HepG2 (cell line): ENCODE measurements at regions not wholly inside any gene's neighbourhood (a gene's known extent, or its start where the extent isn't known, plus 50 kb on each side); places are given as distances from the start of the nearest gene placed in this dataset.

Experiments
- CBX2 ChIP-seq, 2 experiments: fragments of 200-600 bp in 1 of 2; sonication (generic); formaldehyde crosslinking in 1 of 2; IDR thresholded peaks; 2 replicates each; pipeline versions ENCODE4 v1.7.0 to v1.8.1; 2018 to 2022; ENCODE audit warnings: low read depth in 2 of 2, low read length in 1 of 2, mild to moderate bottlenecking in 1 of 2, missing genetic modification reagents in 1 of 2
- CHCHD3 ChIP-seq: sonication (generic); formaldehyde crosslinking; IDR thresholded peaks from 2 replicates; pipeline ENCODE4 v1.8.0; 2022; ENCODE audit warnings: mild to moderate bottlenecking, missing genetic modification reagents, moderate library complexity
- MXD3 ChIP-seq: IDR thresholded peaks from 2 replicates; pipeline ENCODE4 v1.6.1; 2016; ENCODE audit warnings: mild to moderate bottlenecking, missing biosample characterization, missing genetic modification reagents
- PITX1 ChIP-seq: sonication (generic); formaldehyde crosslinking; IDR thresholded peaks from 2 replicates; pipeline ENCODE4 v1.5.1; 2020; ENCODE audit warnings: mild to moderate bottlenecking, missing genetic modification reagents
- ZFYVE20 ChIP-seq: sonication (generic); formaldehyde crosslinking; IDR thresholded peaks from 2 replicates; pipeline ENCODE4 v1.8.0; 2023; ENCODE audit warnings: low read depth, mild to moderate bottlenecking, moderate library complexity, missing genetic modification reagents, borderline replicate concordance
- ZNF142 ChIP-seq: sonication (generic); formaldehyde crosslinking; IDR thresholded peaks from 2 replicates; pipeline ENCODE4 v1.4.0; 2020; ENCODE audit warnings: missing genetic modification reagents
- ZNF407 ChIP-seq: sonication (generic); formaldehyde crosslinking; IDR thresholded peaks from one replicate; pipeline ENCODE4 v1.5.1; 2020; ENCODE audit warnings: mild to moderate bottlenecking, missing genetic modification reagents; ENCODE audit errors: not compliant biosample characterization

DNA sequence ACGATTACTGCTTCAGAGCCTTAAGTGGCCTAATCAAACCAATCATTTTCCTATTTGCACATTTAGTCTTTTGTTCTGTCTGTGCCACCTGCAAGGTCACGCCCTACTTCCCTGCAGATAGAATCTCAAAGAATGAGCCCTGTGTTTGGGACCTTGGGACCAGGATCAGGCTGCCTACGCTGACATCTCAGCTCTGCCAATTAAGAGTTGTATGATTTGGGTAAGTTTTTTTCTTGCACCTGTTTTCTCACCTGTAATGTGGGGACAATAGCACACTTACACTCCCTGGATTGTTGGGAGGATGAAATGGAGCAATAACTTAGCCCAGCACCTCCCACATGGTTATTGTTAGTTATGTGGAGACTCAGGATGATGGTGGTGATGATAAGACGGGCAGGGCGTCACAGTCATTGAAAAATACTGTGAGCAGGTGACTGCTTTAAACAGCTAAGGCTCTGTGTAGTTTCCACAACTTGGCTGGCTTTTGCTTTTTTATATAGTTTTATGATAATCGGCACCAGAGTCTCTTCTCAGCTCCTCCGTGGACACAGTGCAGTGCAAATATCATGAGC is 155.0 kb downstream of the ADAMTS15 start (continued):
- TF ChIP-seq ZNF142 (CRISPR knock-in tag) = no peak
- TF ChIP-seq CBX2 (IDR thresholded peaks at IDR 0.05; ENCODE audit: low read depth, low read length) = no peak
- TF ChIP-seq CBX2 (CRISPR knock-in tag; IDR thresholded peaks at IDR 0.05; ENCODE audit: low read depth) = no peak
- TF ChIP-seq PITX1 (CRISPR knock-in tag) = no peak
- TF ChIP-seq ZNF407 = no peak
- no peak for TF ChIP-seq CHCHD3 (CRISPR knock-in tag)
- no peak for TF ChIP-seq MXD3
- TF ChIP-seq ZFYVE20 = no peak
